ENCODE measurements at regions not wholly inside any gene's neighbourhood (a gene's known extent, or its start where the extent isn't known, plus 50 kb on each side); places are given as distances from the start of the nearest gene placed in this dataset.

DNA sequence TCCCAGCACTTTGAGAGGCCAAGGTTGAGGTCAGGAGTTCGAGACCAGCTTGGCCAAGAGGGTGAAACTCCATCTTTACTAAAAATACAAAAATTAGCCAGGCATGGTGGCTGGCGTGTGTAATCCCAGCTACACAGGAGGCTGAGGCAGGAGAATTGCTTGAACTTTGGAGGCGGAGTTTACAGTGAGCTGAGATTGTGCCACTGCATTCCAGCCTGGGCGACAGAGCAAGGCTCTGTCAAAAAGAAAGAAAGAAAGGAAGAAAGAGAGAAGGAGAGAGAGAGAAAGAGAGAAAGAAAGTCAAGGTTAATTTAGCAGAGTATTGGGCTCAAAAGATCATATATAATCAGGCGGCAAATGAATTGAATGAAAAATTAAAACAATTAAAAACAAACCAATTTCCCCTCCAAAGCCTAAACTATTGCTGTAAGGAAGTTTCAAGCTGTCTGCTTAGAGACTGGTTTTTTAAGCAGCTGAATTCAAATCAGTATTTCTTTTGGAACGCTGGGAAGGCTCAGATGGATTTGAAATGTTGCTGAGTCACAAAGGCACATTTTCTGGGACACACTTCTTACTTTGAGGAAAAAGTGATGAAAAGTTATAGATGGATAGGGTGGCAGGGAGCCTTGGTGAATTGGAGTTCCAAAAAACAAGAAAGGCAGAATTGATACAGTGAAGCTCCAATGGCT lies 81.3 kb upstream of the BHLHE40 start (continued):
- TF ChIP-seq, protein P1, sequence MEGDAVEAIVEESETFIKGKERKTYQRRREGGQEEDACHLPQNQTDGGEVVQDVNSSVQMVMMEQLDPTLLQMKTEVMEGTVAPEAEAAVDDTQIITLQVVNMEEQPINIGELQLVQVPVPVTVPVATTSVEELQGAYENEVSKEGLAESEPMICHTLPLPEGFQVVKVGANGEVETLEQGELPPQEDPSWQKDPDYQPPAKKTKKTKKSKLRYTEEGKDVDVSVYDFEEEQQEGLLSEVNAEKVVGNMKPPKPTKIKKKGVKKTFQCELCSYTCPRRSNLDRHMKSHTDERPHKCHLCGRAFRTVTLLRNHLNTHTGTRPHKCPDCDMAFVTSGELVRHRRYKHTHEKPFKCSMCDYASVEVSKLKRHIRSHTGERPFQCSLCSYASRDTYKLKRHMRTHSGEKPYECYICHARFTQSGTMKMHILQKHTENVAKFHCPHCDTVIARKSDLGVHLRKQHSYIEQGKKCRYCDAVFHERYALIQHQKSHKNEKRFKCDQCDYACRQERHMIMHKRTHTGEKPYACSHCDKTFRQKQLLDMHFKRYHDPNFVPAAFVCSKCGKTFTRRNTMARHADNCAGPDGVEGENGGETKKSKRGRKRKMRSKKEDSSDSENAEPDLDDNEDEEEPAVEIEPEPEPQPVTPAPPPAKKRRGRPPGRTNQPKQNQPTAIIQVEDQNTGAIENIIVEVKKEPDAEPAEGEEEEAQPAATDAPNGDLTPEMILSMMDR (IDR thresholded peaks at IDR 0.05 in 2 of 3, conservative IDR thresholded peaks at IDR 0.05 in 1 of 3; ENCODE audit: insufficient read depth in 2 of 3, low read depth in 1 of 3, low read length in 3 of 3): no peak
- TF ChIP-seq ESRRA (IDR thresholded peaks at IDR 0.05; ENCODE audit: borderline replicate concordance, low read depth) (no peak), MCM7 (IDR thresholded peaks at IDR 0.05) (no peak), NFE2L1 (tag; IDR thresholded peaks at IDR 0.05; ENCODE audit: borderline replicate concordance, low read depth) (peak; percentile 13; the same call in 1 of the 2 replicates), MAFG (tag; conservative IDR thresholded peaks at IDR 0.05) (peak; percentile 70), ZNF384 (IDR thresholded peaks at IDR 0.05; ENCODE audit: low read depth, low read length) (no peak), SNIP1 (IDR thresholded peaks at IDR 0.05; ENCODE audit: low read depth) (no peak), ZNF589 (CRISPR knock-in tag; IDR thresholded peaks at IDR 0.05; ENCODE audit: low read depth) (peak; percentile 7; the same call in 1 of the 2 replicates), TEAD2 (tag; IDR thresholded peaks at IDR 0.05) (no peak), DNMT1 (IDR thresholded peaks at IDR 0.05) (no peak), ZNF217 (CRISPR knock-in tag; IDR thresholded peaks at IDR 0.05) (no peak), RBM15 (IDR thresholded peaks at IDR 0.05; ENCODE audit: insufficient read depth, low read length) (no peak), ZNF586 (CRISPR knock-in tag; conservative IDR thresholded peaks at IDR 0.05) (no peak), ETV5 (CRISPR knock-in tag; IDR thresholded peaks at IDR 0.05; ENCODE audit: low read depth) (no peak), PTRF (tag; IDR thresholded peaks at IDR 0.05) (no peak), NFIX (CRISPR knock-in tag; IDR thresholded peaks at IDR 0.05; ENCODE audit: low read depth) (no peak)
- TF ChIP-seq, protein P2, sequence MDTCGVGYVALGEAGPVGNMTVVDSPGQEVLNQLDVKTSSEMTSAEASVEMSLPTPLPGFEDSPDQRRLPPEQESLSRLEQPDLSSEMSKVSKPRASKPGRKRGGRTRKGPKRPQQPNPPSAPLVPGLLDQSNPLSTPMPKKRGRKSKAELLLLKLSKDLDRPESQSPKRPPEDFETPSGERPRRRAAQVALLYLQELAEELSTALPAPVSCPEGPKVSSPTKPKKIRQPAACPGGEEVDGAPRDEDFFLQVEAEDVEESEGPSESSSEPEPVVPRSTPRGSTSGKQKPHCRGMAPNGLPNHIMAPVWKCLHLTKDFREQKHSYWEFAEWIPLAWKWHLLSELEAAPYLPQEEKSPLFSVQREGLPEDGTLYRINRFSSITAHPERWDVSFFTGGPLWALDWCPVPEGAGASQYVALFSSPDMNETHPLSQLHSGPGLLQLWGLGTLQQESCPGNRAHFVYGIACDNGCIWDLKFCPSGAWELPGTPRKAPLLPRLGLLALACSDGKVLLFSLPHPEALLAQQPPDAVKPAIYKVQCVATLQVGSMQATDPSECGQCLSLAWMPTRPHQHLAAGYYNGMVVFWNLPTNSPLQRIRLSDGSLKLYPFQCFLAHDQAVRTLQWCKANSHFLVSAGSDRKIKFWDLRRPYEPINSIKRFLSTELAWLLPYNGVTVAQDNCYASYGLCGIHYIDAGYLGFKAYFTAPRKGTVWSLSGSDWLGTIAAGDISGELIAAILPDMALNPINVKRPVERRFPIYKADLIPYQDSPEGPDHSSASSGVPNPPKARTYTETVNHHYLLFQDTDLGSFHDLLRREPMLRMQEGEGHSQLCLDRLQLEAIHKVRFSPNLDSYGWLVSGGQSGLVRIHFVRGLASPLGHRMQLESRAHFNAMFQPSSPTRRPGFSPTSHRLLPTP (IDR thresholded peaks at IDR 0.05; ENCODE audit: borderline replicate concordance, extremely low read depth, insufficient read length): no peak
- TF ChIP-seq, protein P3, sequence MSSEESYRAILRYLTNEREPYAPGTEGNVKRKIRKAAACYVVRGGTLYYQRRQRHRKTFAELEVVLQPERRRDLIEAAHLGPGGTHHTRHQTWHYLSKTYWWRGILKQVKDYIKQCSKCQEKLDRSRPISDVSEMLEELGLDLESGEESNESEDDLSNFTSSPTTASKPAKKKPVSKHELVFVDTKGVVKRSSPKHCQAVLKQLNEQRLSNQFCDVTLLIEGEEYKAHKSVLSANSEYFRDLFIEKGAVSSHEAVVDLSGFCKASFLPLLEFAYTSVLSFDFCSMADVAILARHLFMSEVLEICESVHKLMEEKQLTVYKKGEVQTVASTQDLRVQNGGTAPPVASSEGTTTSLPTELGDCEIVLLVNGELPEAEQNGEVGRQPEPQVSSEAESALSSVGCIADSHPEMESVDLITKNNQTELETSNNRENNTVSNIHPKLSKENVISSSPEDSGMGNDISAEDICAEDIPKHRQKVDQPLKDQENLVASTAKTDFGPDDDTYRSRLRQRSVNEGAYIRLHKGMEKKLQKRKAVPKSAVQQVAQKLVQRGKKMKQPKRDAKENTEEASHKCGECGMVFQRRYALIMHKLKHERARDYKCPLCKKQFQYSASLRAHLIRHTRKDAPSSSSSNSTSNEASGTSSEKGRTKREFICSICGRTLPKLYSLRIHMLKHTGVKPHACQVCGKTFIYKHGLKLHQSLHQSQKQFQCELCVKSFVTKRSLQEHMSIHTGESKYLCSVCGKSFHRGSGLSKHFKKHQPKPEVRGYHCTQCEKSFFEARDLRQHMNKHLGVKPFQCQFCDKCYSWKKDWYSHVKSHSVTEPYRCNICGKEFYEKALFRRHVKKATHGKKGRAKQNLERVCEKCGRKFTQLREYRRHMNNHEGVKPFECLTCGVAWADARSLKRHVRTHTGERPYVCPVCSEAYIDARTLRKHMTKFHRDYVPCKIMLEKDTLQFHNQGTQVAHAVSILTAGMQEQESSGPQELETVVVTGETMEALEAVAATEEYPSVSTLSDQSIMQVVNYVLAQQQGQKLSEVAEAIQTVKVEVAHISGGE (CRISPR knock-in tag; IDR thresholded peaks at IDR 0.05): 0 out of 6 replicates have a peak, but pooled peaks of 1 of the 3 experiments have one; percentile 36
- TF ChIP-seq, protein P4, sequence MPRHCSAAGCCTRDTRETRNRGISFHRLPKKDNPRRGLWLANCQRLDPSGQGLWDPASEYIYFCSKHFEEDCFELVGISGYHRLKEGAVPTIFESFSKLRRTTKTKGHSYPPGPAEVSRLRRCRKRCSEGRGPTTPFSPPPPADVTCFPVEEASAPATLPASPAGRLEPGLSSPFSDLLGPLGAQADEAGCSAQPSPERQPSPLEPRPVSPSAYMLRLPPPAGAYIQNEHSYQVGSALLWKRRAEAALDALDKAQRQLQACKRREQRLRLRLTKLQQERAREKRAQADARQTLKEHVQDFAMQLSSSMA (CRISPR knock-in tag; IDR thresholded peaks at IDR 0.05): no peak
